OCI-LY1 (cell line): ENCODE measurements at regions not wholly inside any gene's neighbourhood (a gene's known extent, or its start where the extent isn't known, plus 50 kb on each side); places are given as distances from the start of the nearest gene placed in this dataset.

Experiments used
- CTCF ChIP-seq: fragments of 200-600 bp; sonication (generic), shearing (Covaris generic); IDR thresholded peaks from 2 replicates; pipeline ENCODE4 v1.5.1; 2017; ENCODE audit warnings: mild to moderate bottlenecking, antibody characterized with exemption, low read length, moderate library complexity, mixed read lengths
- EZH2 ChIP-seq: fragments of 200-600 bp; sonication (generic), shearing (Covaris generic); IDR thresholded peaks from 2 replicates; pipeline ENCODE4 v1.8.0; 2017; ENCODE audit warnings: borderline replicate concordance, mixed run types, mild to moderate bottlenecking, antibody characterized with exemption, low read length, moderate library complexity, mixed read lengths

DNA sequence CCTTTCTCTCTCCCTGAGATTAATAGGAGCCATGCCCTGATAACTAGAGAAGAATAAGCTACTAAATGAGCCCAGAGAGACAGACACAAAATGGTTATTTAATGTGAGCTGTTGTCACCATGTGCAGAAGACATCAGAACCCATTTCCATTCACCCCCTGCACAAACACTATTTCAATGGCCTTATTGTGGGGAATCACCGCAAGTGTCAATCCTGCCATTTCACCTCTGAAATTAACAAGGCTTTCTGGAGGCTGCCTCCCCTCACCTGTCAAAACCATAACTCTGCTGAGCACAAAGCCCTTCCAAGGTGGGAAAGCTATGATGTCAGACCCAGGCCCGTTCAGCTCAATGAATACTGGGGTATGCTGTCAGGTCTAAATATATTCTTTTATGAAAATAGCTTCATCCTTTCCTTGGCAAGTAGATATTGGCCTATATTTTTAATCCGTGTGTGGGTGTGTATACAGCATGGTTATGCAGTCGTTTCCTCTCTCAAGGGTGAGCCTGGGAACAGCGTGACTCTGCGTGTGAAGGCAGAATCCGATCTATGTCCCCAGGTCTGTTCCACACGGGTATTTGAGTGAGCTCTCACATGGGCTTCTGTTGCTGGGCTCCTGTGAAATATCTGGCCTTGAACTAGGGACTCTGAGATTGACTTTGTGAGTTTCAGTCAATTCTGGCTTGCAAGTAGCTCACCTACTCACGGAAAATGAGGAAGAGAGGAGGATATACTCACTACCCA lies 266.3 kb downstream of the FBXW7 start:
- no peak for TF ChIP-seq CTCF
- no peak for TF ChIP-seq EZH2
